KMS-11 (cell line): ENCODE measurements at regions not wholly inside any gene's neighbourhood (a gene's known extent, or its start where the extent isn't known, plus 50 kb on each side); places are given as distances from the start of the nearest gene placed in this dataset.

ENCODE experiments used
- H2AFZ ChIP-seq: fragments of 200-600 bp; sonication (generic); 2 replicates; pipeline ENCODE4 v1.6.1; 2016; ENCODE audit warnings: antibody characterized with exemption, mixed run types, low read depth
- H3K27ac ChIP-seq: fragments of 200-600 bp; sonication (generic); 2 replicates; pipeline ENCODE4 v1.6.1; 2016; ENCODE audit warnings: mild to moderate bottlenecking, mixed run types
- H3K27me3 ChIP-seq: fragments of 200-600 bp; sonication (generic); 2 replicates; pipeline ENCODE4 v1.6.1; 2017; ENCODE audit warnings: mild to moderate bottlenecking, low read depth, mixed run types, moderate library complexity; ENCODE audit not compliant: insufficient read depth
- H3K36me3 ChIP-seq: fragments of 200-600 bp; sonication (generic); 2 replicates; pipeline ENCODE4 v1.6.1; 2017; ENCODE audit warnings: mild to moderate bottlenecking, mixed run types; ENCODE audit not compliant: insufficient read depth
- H3K4me1 ChIP-seq: fragments of 200-600 bp; sonication (generic); 2 replicates; pipeline ENCODE4 v1.6.1; 2016; ENCODE audit warnings: mild to moderate bottlenecking, low read depth, mixed run types; ENCODE audit not compliant: poor library complexity, severe bottlenecking
- H3K4me2 ChIP-seq: fragments of 200-600 bp; sonication (generic); 2 replicates; pipeline ENCODE4 v1.7.0; 2016; ENCODE audit warnings: mild to moderate bottlenecking, mixed run types
- H3K4me3 ChIP-seq: fragments of 200-600 bp; sonication (generic); IDR thresholded peaks from 2 replicates; pipeline ENCODE4 v1.6.1; 2017; ENCODE audit warnings: low read depth, low read length, mixed read lengths; ENCODE audit not compliant: insufficient read depth
- H3K79me2 ChIP-seq: fragments of 200-600 bp; sonication (generic); 2 replicates; pipeline ENCODE4 v1.6.1; 2016; ENCODE audit warnings: low read depth, mixed run types; ENCODE audit not compliant: insufficient read depth
- H3K9ac ChIP-seq: fragments of 200-600 bp; sonication (generic); 2 replicates; pipeline ENCODE4 v1.6.1; 2016; ENCODE audit warnings: mild to moderate bottlenecking, mixed run types
- H4K20me1 ChIP-seq: fragments of 200-600 bp; sonication (generic); 2 replicates; pipeline ENCODE4 v1.6.1; 2016; ENCODE audit warnings: mild to moderate bottlenecking, mixed run types; ENCODE audit not compliant: insufficient read depth
- TF ChIP-seq, protein P1 (sequence below): fragments of 200-600 bp; sonication (generic); conservative IDR thresholded peaks from 2 replicates; pipeline ENCODE4 v1.6.1; 2017; ENCODE audit warnings: low read depth, mild to moderate bottlenecking, antibody characterized with exemption, low read length, moderate library complexity, mixed read lengths

DNA sequence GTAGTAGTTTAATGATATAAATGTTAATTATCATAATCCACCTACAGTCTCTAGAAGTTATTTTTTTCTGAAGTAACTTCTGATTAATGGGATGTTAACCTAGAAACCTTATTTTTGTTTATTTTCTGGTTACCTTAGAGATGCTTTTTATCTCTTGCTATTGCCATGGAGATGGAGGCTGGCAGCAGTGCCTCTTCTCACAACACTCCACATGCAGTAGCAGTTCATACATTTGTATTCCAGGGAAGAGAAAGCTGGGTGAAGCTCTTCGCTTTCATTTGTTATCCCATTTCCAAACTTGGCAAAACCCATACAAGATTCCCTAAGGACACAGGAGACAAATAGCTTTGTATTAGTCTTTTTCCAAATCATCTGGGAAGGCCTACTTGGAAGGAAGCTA, 1794.1 kb upstream of the LRRTM1 start:
- TF ChIP-seq, protein P1, sequence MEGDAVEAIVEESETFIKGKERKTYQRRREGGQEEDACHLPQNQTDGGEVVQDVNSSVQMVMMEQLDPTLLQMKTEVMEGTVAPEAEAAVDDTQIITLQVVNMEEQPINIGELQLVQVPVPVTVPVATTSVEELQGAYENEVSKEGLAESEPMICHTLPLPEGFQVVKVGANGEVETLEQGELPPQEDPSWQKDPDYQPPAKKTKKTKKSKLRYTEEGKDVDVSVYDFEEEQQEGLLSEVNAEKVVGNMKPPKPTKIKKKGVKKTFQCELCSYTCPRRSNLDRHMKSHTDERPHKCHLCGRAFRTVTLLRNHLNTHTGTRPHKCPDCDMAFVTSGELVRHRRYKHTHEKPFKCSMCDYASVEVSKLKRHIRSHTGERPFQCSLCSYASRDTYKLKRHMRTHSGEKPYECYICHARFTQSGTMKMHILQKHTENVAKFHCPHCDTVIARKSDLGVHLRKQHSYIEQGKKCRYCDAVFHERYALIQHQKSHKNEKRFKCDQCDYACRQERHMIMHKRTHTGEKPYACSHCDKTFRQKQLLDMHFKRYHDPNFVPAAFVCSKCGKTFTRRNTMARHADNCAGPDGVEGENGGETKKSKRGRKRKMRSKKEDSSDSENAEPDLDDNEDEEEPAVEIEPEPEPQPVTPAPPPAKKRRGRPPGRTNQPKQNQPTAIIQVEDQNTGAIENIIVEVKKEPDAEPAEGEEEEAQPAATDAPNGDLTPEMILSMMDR, result no peak
- H3K36me3 ChIP-seq, result no peaks in the 10 kb centered on the region
- H2AFZ ChIP-seq, result no peak overlapping the region
- H3K4me2 ChIP-seq, result no peak overlapping the region
- no peak overlapping the region for H3K4me3 ChIP-seq
- no peaks in the 10 kb centered on the region for H3K27me3 ChIP-seq
- H3K9ac ChIP-seq, result no peak overlapping the region
- H4K20me1 ChIP-seq, result no peaks in the 10 kb centered on the region
- H3K27ac ChIP-seq, result no peak overlapping the region
- no peaks in the 10 kb centered on the region for H3K4me1 ChIP-seq
- H3K79me2 ChIP-seq, result no peaks in the 10 kb centered on the region

DNA sequence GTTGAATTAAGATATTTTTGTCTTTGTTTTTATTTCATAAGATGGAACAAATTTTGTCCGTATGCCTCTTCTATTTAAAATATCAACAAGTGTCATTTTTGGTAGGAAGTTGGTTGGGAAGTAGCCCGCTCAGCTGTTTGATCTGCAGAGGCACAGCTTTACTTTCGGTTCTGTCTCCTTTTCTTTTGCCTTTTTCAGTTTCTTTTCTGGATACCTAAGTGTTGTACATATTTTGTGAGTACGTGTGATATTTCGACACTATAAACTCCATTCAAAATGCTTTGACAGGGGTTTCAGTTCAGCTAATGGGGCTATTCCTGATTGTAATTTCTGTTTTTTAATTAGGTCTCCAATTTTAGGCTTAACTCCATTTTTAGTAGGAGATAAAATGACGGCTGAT, 1785.0 kb upstream of the LRRTM1 start:
- Histone ChIP-seq H4K20me1 (no peaks in the 10 kb centered on the region), H3K9ac (peak overlapping the region; percentile 11; the same call in 1 of the 2 replicates), H3K4me3 (peak overlapping the region; percentile 68), H3K27ac (peak overlapping the region; percentile 38; the same call in 1 of the 2 replicates), H3K4me1 (peaks cover 24% of the 10 kb centered on the region), H3K79me2 (no peaks in the 10 kb centered on the region), H3K27me3 (no peaks in the 10 kb centered on the region), H2AFZ (peak overlapping the region; percentile 50), H3K36me3 (no peaks in the 10 kb centered on the region), H3K4me2 (peak overlapping the region; percentile 61)
- TF ChIP-seq, protein P1, result no peak

DNA sequence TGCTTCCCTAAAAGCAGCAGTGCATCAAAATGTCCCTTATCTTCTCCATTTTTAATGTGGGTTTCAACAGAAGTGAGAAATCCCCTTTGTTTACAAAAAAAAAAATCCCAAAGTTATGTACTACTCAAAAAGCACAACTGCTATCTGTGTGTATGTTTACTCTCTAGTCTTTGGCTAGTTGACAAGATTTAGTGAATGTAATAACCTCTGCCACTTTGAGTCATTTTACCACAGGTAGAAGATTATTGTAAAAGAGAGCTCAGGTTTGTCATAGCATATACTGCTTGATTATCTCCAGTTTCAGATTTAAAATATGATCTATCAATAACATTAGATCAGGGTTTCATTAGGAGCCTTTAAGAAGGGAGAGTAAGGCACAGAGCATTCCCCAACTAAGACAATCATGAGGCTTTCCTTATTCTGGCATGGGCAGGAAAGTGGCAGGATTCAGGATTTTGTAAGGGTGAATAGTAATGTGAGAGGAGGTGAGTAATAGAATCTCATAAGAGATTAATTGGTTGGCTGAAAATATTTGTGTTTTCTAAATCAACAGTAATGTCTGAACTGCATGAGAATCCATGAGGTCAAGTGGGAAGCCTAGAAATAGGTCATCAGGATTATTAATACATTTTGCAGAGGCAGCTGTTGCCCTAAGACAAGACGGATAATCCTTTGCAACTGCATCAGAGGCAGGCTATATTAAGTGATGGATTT, 1780.3 kb upstream of the LRRTM1 start:
- Histone ChIP-seq H3K79me2 (no peaks in the 10 kb centered on the region), H4K20me1 (no peaks in the 10 kb centered on the region), H3K4me2 (no peak overlapping the region)

DNA sequence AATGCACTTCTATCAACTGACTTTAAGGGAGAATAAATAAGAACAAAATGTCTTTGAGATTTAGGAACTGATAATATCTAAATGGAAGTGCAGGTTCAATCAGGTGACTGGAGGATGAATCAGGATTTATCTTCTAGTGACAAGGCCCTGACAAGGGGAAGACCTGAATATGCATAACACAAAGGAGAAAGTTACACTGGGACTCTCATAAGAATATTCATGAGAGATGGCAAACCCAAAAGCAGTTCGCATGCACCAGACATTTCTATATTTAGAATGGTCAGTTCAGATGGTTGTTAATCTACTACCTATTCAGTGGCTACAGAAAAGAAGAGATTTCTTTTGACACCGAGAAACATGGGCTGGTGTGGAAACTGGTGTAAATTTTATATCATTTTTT, 1771.3 kb upstream of the LRRTM1 start:
- Histone ChIP-seq H3K79me2 (no peaks in the 10 kb centered on the region), H3K4me2 (no peak overlapping the region), H3K27ac (no peak overlapping the region), H3K4me1 (no peaks in the 10 kb centered on the region), H3K27me3 (no peaks in the 10 kb centered on the region), H4K20me1 (no peaks in the 10 kb centered on the region), H3K9ac (no peak overlapping the region), H2AFZ (no peak overlapping the region), H3K4me3 (no peak overlapping the region), H3K36me3 (no peaks in the 10 kb centered on the region)
- TF ChIP-seq, protein P1, result no peak

More for the DNA sequence above, 1780.3 kb upstream of the LRRTM1 start:
- no peak overlapping the region for H3K27ac ChIP-seq
- H3K9ac ChIP-seq, result no peak overlapping the region
- no peaks in the 10 kb centered on the region for H3K36me3 ChIP-seq
- no peaks in the 10 kb centered on the region for H3K27me3 ChIP-seq
- peaks cover 15% of the 10 kb centered on the region for H3K4me1 ChIP-seq
- TF ChIP-seq, protein P1, result no peak
- H2AFZ ChIP-seq, result no peak overlapping the region
- H3K4me3 ChIP-seq, result no peak overlapping the region
